Kasumi-1 (cell line): ENCODE measurements at regions not wholly inside any gene's neighbourhood (a gene's known extent, or its start where the extent isn't known, plus 50 kb on each side); places are given as distances from the start of the nearest gene placed in this dataset.
"Not testable (repeated sequence)": the region's sequence is repeated elsewhere in the genome, so short reads cannot be mapped to it uniquely, and the experiment has no call there.

Experiments
- DNase-seq, 2 experiments: peaks; one replicate each; lab custom pipeline; 2025; lab: John Stamatoyannopoulos, UW

GRCh38 chr16:64297863-64298600 lies 823.8 kb downstream of the CDH11 start:
- no peak for DNase-seq

GRCh38 chr16:64295466-64295865 lies 826.4 kb downstream of the CDH11 start:
- no peak for DNase-seq

- no peak for DNase-seq
These were observed 828.9 kb downstream of the CDH11 start for GRCh38 chr16:64292953-64293352.

DNA sequence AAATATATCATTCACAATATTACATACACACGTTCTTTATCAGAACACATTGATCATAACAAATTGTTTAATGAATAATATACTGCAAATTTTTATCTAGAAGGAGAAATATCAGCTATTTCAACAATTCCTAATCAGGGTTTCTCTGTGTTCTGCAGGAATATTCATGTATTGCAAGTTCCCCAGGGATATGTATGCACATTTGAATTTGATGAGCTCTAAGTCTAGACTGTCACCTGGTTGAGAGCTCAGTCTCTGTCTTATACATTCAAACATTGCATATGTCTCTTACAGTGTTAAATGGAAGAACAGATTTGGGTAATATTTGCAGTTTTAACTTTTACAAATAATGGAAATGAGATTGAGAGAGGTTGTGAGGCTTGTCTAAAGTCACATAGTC lies 829.7 kb downstream of the CDH11 start:
- no peak for DNase-seq

DNA sequence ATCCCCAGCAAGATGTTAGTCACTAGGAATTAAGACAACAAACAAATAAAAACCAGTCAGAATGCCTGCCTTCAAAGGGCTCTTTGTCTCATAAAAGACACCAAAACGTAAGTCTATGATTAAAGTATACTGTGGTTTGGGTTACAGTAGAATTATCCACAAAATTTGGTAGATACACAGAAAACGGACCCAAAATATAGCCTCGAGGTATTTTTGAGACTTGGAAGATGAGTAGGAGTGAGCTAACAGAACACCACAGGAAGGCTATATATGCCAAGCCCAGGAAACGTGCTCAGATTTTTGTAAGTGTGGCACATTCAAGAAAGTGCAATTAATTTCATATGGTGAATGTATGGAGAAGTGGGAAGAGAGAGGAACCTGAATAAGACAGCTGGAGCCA lies 831.4 kb downstream of the CDH11 start:
- no peak for DNase-seq

GRCh38 chr16:64287655-64288528 lies 834.0 kb downstream of the CDH11 start:
- DNase-seq: no peak

DNA sequence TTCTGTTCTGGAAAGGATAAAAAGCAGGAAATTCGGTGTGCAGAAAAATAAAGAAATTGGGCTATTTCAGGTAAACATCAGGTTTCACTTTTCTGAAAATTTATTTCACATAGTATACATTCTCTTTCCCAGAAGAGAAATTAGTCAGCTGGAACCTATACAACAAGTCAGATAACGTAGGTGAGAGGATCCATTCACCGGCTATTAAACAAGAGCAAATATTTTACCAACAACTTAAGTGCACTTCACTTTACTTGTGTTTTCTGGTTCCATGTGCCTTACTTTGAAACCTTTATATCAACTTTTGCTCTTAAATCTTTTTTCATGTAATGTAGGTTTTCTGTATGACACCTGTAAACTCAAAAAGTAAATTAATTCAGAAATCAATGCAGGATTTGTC lies 839.7 kb downstream of the CDH11 start:
- no peak for DNase-seq

- no peak for DNase-seq
These were observed 841.5 kb downstream of the CDH11 start for GRCh38 chr16:64280317-64280716.

DNA sequence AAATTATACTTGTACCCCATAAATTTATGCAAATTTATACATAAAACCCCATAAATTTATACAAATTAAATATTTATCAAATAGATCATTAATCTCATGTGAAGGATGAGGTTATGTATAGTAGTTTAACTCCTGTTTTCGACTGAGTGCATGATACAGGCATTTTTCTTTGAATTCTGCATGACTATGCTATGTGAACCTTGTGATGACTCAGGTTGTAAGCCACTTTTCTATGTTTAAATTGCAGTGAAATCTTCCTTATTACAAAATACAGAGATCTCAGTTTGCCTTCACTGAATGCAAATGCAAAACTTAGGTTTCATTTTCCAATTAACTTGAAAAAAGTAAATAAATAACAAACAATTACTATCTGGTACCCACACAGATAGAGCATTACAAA lies 843.7 kb downstream of the CDH11 start:
- no peak for DNase-seq

DNA sequence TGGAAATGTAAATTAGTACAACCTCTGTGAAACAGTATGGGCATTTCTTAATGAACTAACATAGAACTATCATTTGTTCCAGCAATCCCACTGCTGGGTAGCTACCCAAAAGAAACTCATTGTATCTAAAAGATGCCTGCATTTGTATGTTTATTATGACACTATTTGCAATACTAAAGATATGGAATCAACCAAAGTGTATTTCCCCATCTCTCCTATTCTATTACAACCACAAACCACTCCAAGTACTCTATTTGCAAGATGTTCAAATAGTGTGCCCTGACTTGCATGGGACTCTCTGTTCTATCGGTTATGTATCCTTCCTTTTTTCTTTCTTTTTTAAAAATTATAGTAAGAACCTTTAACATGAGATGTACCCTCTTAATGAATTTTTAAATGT lies 845.2 kb downstream of the CDH11 start:
- DNase-seq: no peak

DNA sequence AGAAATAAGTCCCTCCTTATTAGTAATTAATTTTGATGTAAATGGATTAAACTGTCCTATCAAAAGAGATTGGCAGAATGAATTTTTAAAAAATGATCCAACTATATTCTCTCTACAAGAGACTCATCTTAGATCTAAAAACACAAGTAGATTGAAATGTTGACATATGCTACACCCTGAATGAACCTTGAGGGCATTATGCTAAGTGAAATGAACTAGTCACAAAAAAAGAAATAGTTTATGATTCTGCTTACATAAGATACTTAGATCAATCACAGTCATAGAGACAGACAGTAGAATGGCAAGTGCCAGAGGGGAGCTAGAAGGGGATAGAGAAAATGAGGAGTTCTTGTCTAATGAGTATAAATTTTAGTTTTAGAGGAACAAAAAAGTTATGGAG lies 849.8 kb downstream of the CDH11 start:
- no peak for DNase-seq

GRCh38 chr16:64269756-64270155 lies 852.1 kb downstream of the CDH11 start:
- no peak for DNase-seq

DNA sequence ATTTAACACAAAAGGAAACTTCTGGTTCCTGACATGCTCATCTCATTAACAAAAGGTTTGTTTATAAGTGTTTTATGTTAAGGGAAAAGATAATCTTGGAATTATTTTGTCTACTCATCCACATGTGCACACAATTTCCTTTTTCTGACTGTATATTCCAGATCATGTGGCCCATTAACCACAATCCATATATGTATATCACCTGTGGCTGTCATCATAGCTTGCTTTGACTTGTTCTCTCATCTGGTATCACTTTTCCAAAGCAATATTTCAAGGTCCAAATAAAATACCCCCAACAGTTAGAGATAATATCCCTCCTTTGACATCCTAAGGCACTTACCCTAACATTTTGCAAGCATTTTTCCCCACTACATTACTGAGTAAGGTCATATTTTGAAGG lies 856.1 kb downstream of the CDH11 start:
- no peak for DNase-seq

GRCh38 chr16:64260631-64261401 lies 861.0 kb downstream of the CDH11 start:
- not testable (repeated sequence) for DNase-seq

GRCh38 chr16:64254443-64255367 lies 867.2 kb downstream of the CDH11 start:
- no peak for DNase-seq

GRCh38 chr16:64253525-64253924 lies 868.3 kb downstream of the CDH11 start:
- DNase-seq: no peak

GRCh38 chr16:64253096-64253495 lies 868.8 kb downstream of the CDH11 start:
- DNase-seq: no peak

- no peak for DNase-seq
These were observed 870.1 kb downstream of the CDH11 start for GRCh38 chr16:64251742-64252141.

DNA sequence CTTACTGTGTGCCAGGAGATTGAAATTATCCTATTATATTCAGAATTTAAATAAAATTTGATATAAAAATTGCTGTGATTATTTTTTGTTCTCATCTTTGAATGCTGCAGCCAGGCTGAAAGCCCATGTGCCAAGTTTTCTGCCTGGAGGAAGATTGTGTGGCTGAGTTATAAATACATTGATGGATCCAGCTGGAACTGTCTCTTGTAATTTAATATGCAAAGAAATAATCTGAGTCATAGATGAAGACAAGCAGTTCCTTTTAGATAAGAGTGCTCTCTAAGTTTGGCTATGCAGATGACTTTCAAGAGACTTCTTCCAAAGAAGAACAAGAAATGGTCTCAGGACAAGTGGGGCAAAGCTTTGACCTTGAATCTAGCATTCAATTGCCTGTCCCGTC lies 871.0 kb downstream of the CDH11 start:
- DNase-seq: no peak

- no peak for DNase-seq
These were observed 879.4 kb downstream of the CDH11 start for GRCh38 chr16:64242492-64242891.

GRCh38 chr16:64240586-64240985 lies 881.3 kb downstream of the CDH11 start:
- no peak for DNase-seq

GRCh38 chr16:64238571-64238970 lies 883.3 kb downstream of the CDH11 start:
- DNase-seq: no peak
